BLaER1 treated with 17β-estradiol and CSF1 and Interleukin-3, amounts not matched to agents 10 nM and 100 nM (cell line): ENCODE measurements at regions not wholly inside any gene's neighbourhood (a gene's known extent, or its start where the extent isn't known, plus 50 kb on each side); places are given as distances from the start of the nearest gene placed in this dataset.

Experiments
- H3K27ac ChIP-seq, 11 experiments: shearing (Covaris generic); formaldehyde crosslinking; 2 replicates each; pipeline ENCODE4 v1.8.1; 2022
- H3K27me3 ChIP-seq, 11 experiments: shearing (Covaris generic); formaldehyde crosslinking; 2 replicates each; pipeline ENCODE4 v1.8.1; 2022
- H3K36me3 ChIP-seq, 11 experiments: shearing (Covaris generic); formaldehyde crosslinking; 2 replicates each; pipeline ENCODE4 v1.8.1; 2022
- H3K4me1 ChIP-seq, 10 experiments: shearing (Covaris generic); formaldehyde crosslinking; 2 replicates each; pipeline ENCODE4 v1.8.1; 2022
- H3K4me2 ChIP-seq, 11 experiments: shearing (Covaris generic); formaldehyde crosslinking; 2 replicates each; pipeline ENCODE4 v1.8.1; 2022
- H3K4me3 ChIP-seq, 10 experiments: shearing (Covaris generic); formaldehyde crosslinking; 2 replicates each; pipeline ENCODE4 v1.8.1; 2022
- H3K9ac ChIP-seq, 11 experiments: shearing (Covaris generic); formaldehyde crosslinking; 2 replicates each; pipeline ENCODE4 v1.8.1; 2022
- H3K9me3 ChIP-seq, 11 experiments: shearing (Covaris generic); formaldehyde crosslinking; replicated peaks in 1 of 11; 2 replicates each; pipeline ENCODE4 v1.8.1; 2022
- H4K20me1 ChIP-seq, 11 experiments: shearing (Covaris generic); formaldehyde crosslinking; 2 replicates each; pipeline ENCODE4 v1.8.1; 2022
- Cebpa-rat ChIP-seq, 11 experiments: shearing (Covaris generic); IDR thresholded peaks; 2 replicates each; pipeline ENCODE4 v1.8.1; 2022

GRCh38 chr16:6122401-6122800 is 1024.8 kb upstream of the EEF2KMT start:
- H3K4me3 ChIP-seq: no peak overlapping the region
- H3K9me3 ChIP-seq: no peaks in the 10 kb centered on the region
- no peak overlapping the region for H3K4me2 ChIP-seq
- H4K20me1 ChIP-seq: no peaks in the 10 kb centered on the region; a peak in 1 of 22 replicates
- no peaks in the 10 kb centered on the region for H3K4me1 ChIP-seq
- H3K27me3 ChIP-seq: no peaks in the 10 kb centered on the region
- H3K36me3 ChIP-seq: no peaks in the 10 kb centered on the region
- H3K9ac ChIP-seq: no peak overlapping the region
- no peak overlapping the region for H3K27ac ChIP-seq
- no peak for TF ChIP-seq Cebpa-rat (IDR thresholded peaks at IDR 0.05)

GRCh38 chr16:6114691-6115090 is 1017.1 kb upstream of the EEF2KMT start:
- Histone ChIP-seq H4K20me1 (no peaks in the 10 kb centered on the region), H3K27me3 (no peaks in the 10 kb centered on the region), H3K9me3 (no peaks in the 10 kb centered on the region), H3K27ac (no peak overlapping the region), H3K4me1 (no peaks in the 10 kb centered on the region), H3K4me2 (no peak overlapping the region), H3K4me3 (no peak overlapping the region), H3K9ac (no peak overlapping the region), H3K36me3 (no peaks in the 10 kb centered on the region)
- TF ChIP-seq Cebpa-rat (IDR thresholded peaks at IDR 0.05): no peak

- Histone ChIP-seq H3K4me2 (no peak overlapping the region), H3K36me3 (no peaks in the 10 kb centered on the region), H3K4me3 (no peak overlapping the region), H3K4me1 (no peaks in the 10 kb centered on the region), H3K9me3 (no peaks in the 10 kb centered on the region), H3K9ac (no peak overlapping the region), H3K27me3 (no peaks in the 10 kb centered on the region), H4K20me1 (no peaks in the 10 kb centered on the region), H3K27ac (no peak overlapping the region)
- TF ChIP-seq Cebpa-rat (IDR thresholded peaks at IDR 0.05): no peak
Observed at GRCh38 chr16:6113749-6114148, 1016.2 kb upstream of the EEF2KMT start.

DNA sequence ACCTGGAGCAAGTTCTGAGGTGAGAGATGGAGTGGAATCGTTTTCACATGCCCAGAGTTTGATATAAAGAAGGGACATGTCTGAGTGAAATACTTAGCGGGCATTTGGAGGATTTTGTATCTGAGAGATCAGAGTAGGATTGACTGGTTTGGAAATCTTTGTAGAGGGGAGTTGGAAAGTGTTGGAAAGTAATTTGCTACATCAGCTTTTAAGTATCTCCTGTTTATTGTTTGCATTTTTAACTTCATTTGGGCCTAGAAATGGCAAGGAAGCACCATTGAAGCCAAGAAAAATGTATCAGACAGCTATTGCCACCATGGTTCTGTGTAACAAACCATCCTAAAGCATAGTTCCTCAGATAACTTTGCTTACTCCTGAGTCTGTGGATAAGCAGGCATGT is 1015.1 kb upstream of the EEF2KMT start:
- no peaks in the 10 kb centered on the region for H3K36me3 ChIP-seq
- no peak for TF ChIP-seq Cebpa-rat (IDR thresholded peaks at IDR 0.05)
- no peaks in the 10 kb centered on the region for H3K4me1 ChIP-seq
- H3K27me3 ChIP-seq: no peaks in the 10 kb centered on the region
- no peak overlapping the region for H3K9ac ChIP-seq
- no peak overlapping the region for H3K4me2 ChIP-seq
- H4K20me1 ChIP-seq: no peaks in the 10 kb centered on the region
- H3K4me3 ChIP-seq: no peak overlapping the region
- no peaks in the 10 kb centered on the region for H3K9me3 ChIP-seq
- H3K27ac ChIP-seq: no peak overlapping the region

- H3K9ac ChIP-seq: no peak overlapping the region
- no peaks in the 10 kb centered on the region for H4K20me1 ChIP-seq
- H3K9me3 ChIP-seq: 0 out of 22 replicates have a peak, but pooled peaks cover 0 to 6% (median 0%) of the 10 kb centered on the region in 11 experiments
- no peak overlapping the region for H3K27ac ChIP-seq
- no peak overlapping the region for H3K4me2 ChIP-seq
- H3K36me3 ChIP-seq: no peaks in the 10 kb centered on the region
- TF ChIP-seq Cebpa-rat (IDR thresholded peaks at IDR 0.05): no peak
- H3K27me3 ChIP-seq: no peaks in the 10 kb centered on the region
- H3K4me3 ChIP-seq: no peak overlapping the region
- no peaks in the 10 kb centered on the region for H3K4me1 ChIP-seq
Observed at GRCh38 chr16:6111390-6111789, 1013.8 kb upstream of the EEF2KMT start.

DNA sequence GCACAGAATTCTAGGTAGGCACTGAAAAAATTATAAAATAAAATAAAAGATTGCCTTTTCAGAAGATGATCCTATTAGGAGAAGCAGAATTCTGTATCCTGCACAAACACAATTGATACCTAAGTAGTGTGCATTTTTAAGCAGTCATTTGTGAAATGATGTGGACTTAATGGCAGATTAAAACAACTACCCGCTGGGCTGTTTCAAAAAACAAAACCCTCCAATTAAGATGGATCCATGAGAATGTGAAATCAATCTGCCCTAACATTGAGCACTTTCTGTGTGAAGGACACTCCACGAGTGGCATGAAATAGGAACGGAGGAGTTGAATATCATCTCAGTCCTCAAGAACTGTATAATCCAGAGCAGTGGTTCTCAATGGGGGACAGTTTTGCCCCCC is 1012.8 kb upstream of the EEF2KMT start:
- Histone ChIP-seq H3K4me1 (no peaks in the 10 kb centered on the region), H4K20me1 (no peaks in the 10 kb centered on the region), H3K9me3 (0 out of 22 replicates have a peak, but pooled peaks cover 0 to 6% (median 0%) of the 10 kb centered on the region in 11 experiments), H3K9ac (no peak overlapping the region), H3K27ac (no peak overlapping the region), H3K27me3 (no peaks in the 10 kb centered on the region), H3K36me3 (no peaks in the 10 kb centered on the region), H3K4me2 (no peak overlapping the region), H3K4me3 (no peak overlapping the region)
- no peak for TF ChIP-seq Cebpa-rat (IDR thresholded peaks at IDR 0.05)

- Histone ChIP-seq H3K27ac (no peak overlapping the region), H3K4me1 (no peaks in the 10 kb centered on the region), H3K36me3 (no peaks in the 10 kb centered on the region), H3K9ac (no peak overlapping the region), H3K4me2 (no peak overlapping the region), H3K4me3 (no peak overlapping the region), H3K27me3 (no peaks in the 10 kb centered on the region), H3K9me3 (0 out of 22 replicates have a peak, but pooled peaks cover 0 to 6% (median 0%) of the 10 kb centered on the region in 11 experiments), H4K20me1 (no peaks in the 10 kb centered on the region)
- no peak for TF ChIP-seq Cebpa-rat (IDR thresholded peaks at IDR 0.05)
Observed at GRCh38 chr16:6106061-6106460, 1008.5 kb upstream of the EEF2KMT start.

DNA sequence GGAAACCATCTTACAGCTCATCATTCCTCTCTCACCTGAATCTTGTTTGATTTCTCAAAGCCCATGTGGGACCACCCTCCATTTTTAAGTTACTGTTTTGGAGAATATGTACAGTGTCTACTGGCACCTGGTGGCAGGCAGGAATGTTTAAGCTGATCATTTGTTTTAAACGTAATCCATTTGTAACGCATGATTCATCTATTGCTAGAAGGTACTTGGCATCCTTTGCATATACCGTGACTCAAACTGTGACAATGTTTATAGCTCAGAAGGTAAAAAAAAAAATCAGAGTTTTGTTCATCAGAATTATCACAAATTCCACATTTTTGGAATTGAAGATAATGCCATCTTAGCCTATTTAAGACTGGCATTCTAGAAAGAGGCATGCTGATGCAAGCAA is 1007.5 kb upstream of the EEF2KMT start:
- TF ChIP-seq Cebpa-rat (IDR thresholded peaks at IDR 0.05): no peak
- 0 out of 22 replicates have a peak, but pooled peaks cover 0 to 6% (median 0%) of the 10 kb centered on the region in 11 experiments for H3K9me3 ChIP-seq

DNA sequence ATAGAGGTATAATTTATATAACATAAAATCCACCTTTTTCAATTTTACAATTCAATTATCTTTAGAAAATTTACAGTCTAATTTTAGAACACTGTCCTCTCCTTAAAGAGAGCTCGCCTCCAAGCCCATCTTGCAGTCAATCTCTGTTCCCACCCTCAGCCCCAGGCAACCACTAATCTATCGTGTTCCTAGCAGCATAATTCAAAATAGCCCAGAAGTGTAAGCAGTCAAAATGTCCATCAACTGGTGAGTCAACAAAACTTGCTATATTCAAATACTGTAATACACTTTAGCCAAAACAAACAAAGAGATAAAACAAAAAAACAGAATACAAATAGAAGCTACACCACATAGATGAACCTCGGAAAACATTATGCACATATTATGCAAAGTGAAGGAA is 1006.8 kb upstream of the EEF2KMT start:
- Histone ChIP-seq H3K36me3 (no peaks in the 10 kb centered on the region), H3K4me1 (no peaks in the 10 kb centered on the region), H4K20me1 (no peaks in the 10 kb centered on the region), H3K9me3 (0 out of 22 replicates have a peak, but pooled peaks cover 0 to 6% (median 0%) of the 10 kb centered on the region in 11 experiments), H3K9ac (no peak overlapping the region), H3K4me3 (no peak overlapping the region), H3K27me3 (no peaks in the 10 kb centered on the region), H3K27ac (no peak overlapping the region), H3K4me2 (no peak overlapping the region)
- TF ChIP-seq Cebpa-rat (IDR thresholded peaks at IDR 0.05): no peak

More for the DNA sequence above, 1007.5 kb upstream of the EEF2KMT start:
- H3K27ac ChIP-seq: no peak overlapping the region
- no peak overlapping the region for H3K9ac ChIP-seq
- H3K4me3 ChIP-seq: no peak overlapping the region
- H3K27me3 ChIP-seq: no peaks in the 10 kb centered on the region
- no peaks in the 10 kb centered on the region for H4K20me1 ChIP-seq
- no peaks in the 10 kb centered on the region for H3K4me1 ChIP-seq
- H3K36me3 ChIP-seq: no peaks in the 10 kb centered on the region
- no peak overlapping the region for H3K4me2 ChIP-seq

GRCh38 chr16:6103561-6103960 is 1006.0 kb upstream of the EEF2KMT start:
- Histone ChIP-seq H3K9me3 (0 out of 22 replicates have a peak, but pooled peaks cover 0 to 6% (median 0%) of the 10 kb centered on the region in 11 experiments), H3K27me3 (no peaks in the 10 kb centered on the region), H3K9ac (no peak overlapping the region), H3K4me1 (no peaks in the 10 kb centered on the region), H3K4me2 (no peak overlapping the region), H3K27ac (no peak overlapping the region), H3K36me3 (no peaks in the 10 kb centered on the region), H3K4me3 (no peak overlapping the region), H4K20me1 (no peaks in the 10 kb centered on the region)
- TF ChIP-seq Cebpa-rat (IDR thresholded peaks at IDR 0.05): no peak
